ENCODE measurements at regions not wholly inside any gene's neighbourhood (a gene's known extent, or its start where the extent isn't known, plus 50 kb on each side); places are given as distances from the start of the nearest gene placed in this dataset.
A peak's percentile ranks its signal among the peaks of the same experiment; 100 is the strongest.

GRCh38 chr2:221762496-221762895, 190.4 kb upstream of the EPHA4 start:
- no peaks in the 10 kb centered on the region for H3K27me3 ChIP-seq (ENCODE audit: insufficient read depth, poor library complexity, severe bottlenecking)
- TF ChIP-seq CTCF (IDR thresholded peaks at IDR 0.05; ENCODE audit: insufficient read depth, low read length) (no peak), REST (IDR thresholded peaks at IDR 0.05; ENCODE audit: insufficient replicate concordance, low read depth) (no peak), SPI1 (IDR thresholded peaks at IDR 0.05; ENCODE audit: borderline replicate concordance, low read depth) (no peak)
- no peak overlapping the region for H3K27ac ChIP-seq (replicated peaks)
- no peak for DNase-seq (ENCODE audit: low read depth in 1 of 2, low spot score in 1 of 2)
- H3K4me3 ChIP-seq (replicated peaks; ENCODE audit: insufficient read depth, low read length): no peak overlapping the region

- no peak for DNase-seq (ENCODE audit: low read depth in 1 of 2, low spot score in 1 of 2)
- no peak overlapping the region for H3K4me3 ChIP-seq (replicated peaks; ENCODE audit: insufficient read depth, low read length)
- no peaks in the 10 kb centered on the region for H3K27me3 ChIP-seq (ENCODE audit: insufficient read depth, poor library complexity, severe bottlenecking)
- no peak for TF ChIP-seq REST (IDR thresholded peaks at IDR 0.05; ENCODE audit: insufficient replicate concordance, low read depth)
- H3K27ac ChIP-seq (replicated peaks): no peak overlapping the region
Measured at GRCh38 chr2:221761260-221761659, 189.2 kb upstream of the EPHA4 start.

GRCh38 chr2:221758076-221758475, 186.0 kb upstream of the EPHA4 start:
- TF ChIP-seq SPI1 (IDR thresholded peaks at IDR 0.05; ENCODE audit: borderline replicate concordance, low read depth) (peak; percentile 82), POLR2AphosphoS5 (IDR thresholded peaks at IDR 0.05; ENCODE audit: low read depth) (peak; percentile 69; the same call in 1 of the 2 replicates), GABPA (IDR thresholded peaks at IDR 0.05; ENCODE audit: low read depth) (peak; percentile 40; the same call in 1 of the 2 replicates), REST (IDR thresholded peaks at IDR 0.05; ENCODE audit: insufficient replicate concordance, low read depth) (no peak)
- peak; percentile 26 to 76 for DNase-seq (ENCODE audit: low read depth in 1 of 2, low spot score in 1 of 2)
- Histone ChIP-seq H3K4me3 (replicated peaks; ENCODE audit: insufficient read depth, low read length) (no peak overlapping the region), H3K27ac (replicated peaks) (no peak overlapping the region), H3K27me3 (ENCODE audit: insufficient read depth, poor library complexity, severe bottlenecking) (no peaks in the 10 kb centered on the region)

- no peak for TF ChIP-seq CTCF (IDR thresholded peaks at IDR 0.05; ENCODE audit: insufficient read depth, low read length)
- TF ChIP-seq GABPA (IDR thresholded peaks at IDR 0.05; ENCODE audit: low read depth): no peak
- no peak for TF ChIP-seq SPI1 (IDR thresholded peaks at IDR 0.05; ENCODE audit: borderline replicate concordance, low read depth)
- no peak for TF ChIP-seq REST (IDR thresholded peaks at IDR 0.05; ENCODE audit: insufficient replicate concordance, low read depth)
- no peak for TF ChIP-seq POLR2AphosphoS5 (IDR thresholded peaks at IDR 0.05; ENCODE audit: low read depth)
- no peak overlapping the region for H3K4me3 ChIP-seq (replicated peaks; ENCODE audit: insufficient read depth, low read length)
- H3K27me3 ChIP-seq (ENCODE audit: insufficient read depth, poor library complexity, severe bottlenecking): no peaks in the 10 kb centered on the region
- H3K27ac ChIP-seq (replicated peaks): no peak overlapping the region
- no peak for DNase-seq (ENCODE audit: low read depth in 1 of 2, low spot score in 1 of 2)
Measured at GRCh38 chr2:221753401-221753800, 181.3 kb upstream of the EPHA4 start.
